ENCODE measurements at regions not wholly inside any gene's neighbourhood (a gene's known extent, or its start where the extent isn't known, plus 50 kb on each side); places are given as distances from the start of the nearest gene placed in this dataset.

DNA sequence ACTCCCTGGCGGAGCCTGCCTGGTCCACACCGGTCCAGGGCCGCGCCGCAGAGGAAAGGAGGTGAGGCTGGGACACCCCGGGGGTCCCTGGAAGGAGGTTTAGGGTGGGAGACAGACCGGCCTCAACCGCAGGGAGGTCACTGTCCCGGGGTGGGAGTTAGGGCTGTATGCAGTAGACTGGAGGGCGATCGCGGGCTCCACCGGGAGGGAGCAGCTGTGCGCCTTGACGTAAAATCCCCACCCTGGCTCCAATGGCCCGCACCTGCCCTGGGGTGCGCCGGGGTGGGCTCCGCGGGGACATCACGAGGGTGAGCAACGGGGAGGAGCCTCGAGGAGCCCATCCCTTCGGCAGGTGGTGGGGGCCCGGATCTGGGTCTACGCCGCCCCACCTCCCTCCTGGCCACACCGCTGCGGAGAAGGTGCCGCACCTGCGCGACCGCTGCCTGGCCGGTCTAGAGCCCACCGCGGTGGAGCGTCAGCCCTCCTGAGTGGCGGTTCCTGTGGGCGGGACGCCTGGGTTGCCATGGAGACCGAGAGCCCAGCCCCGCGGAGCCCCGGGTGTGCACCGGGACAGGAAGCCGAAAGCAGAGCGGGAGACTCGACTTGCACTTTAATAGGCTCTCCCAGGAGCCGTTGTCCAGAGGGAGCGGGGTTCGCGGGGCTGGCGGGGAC is 105.1 kb downstream of the ADRA2C start:
- Histone ChIP-seq H3K79me2 (ENCODE audit: control insufficient read depth, insufficient read depth, low read length, poor library complexity) (no peaks in the 10 kb centered on the region), H4K91ac (ENCODE audit: low read depth, low read length) (no peak overlapping the region), H3K9me3 (ENCODE audit: insufficient read depth, low read depth, low read length) (peaks cover 1% of the 10 kb centered on the region), H3K4ac (ENCODE audit: low read depth, low read length) (no peak overlapping the region), H3K27ac (ENCODE audit: low read depth, low read length) (no peak overlapping the region), H2AFZ (ENCODE audit: insufficient read depth, low read length, poor library complexity) (no peak overlapping the region), H3K23ac (ENCODE audit: low read length) (no peak overlapping the region), H3K14ac (ENCODE audit: low read length) (no peak overlapping the region), H3K79me1 (ENCODE audit: low read length) (no peaks in the 10 kb centered on the region), H2BK12ac (ENCODE audit: low read length) (no peak overlapping the region), H4K12ac (ENCODE audit: low read depth, low read length) (no peak overlapping the region), H3K27me3 (ENCODE audit: insufficient read depth, low read length) (peaks cover 23% of the 10 kb centered on the region), H2BK120ac (ENCODE audit: insufficient read depth, low read length, poor library complexity) (no peak overlapping the region), H3K18ac (ENCODE audit: low read length) (no peak overlapping the region), H3K9ac (ENCODE audit: low read length) (no peak overlapping the region), H3K4me2 (ENCODE audit: low read length) (peak overlapping the region; percentile 44), H3K36me3 (ENCODE audit: control insufficient read depth in 1 of 2, insufficient read depth in 2 of 2, low read length in 2 of 2) (no peaks in the 10 kb centered on the region), H3K4me3 (ENCODE audit: low read depth, low read length) (no peak overlapping the region), H3K4me1 (ENCODE audit: control insufficient read depth in 1 of 2, insufficient read depth in 2 of 2, low read length in 2 of 2) (peaks cover 0 to 3% of the 10 kb centered on the region in 2 experiments), H2BK5ac (ENCODE audit: low read depth, low read length, poor library complexity) (no peak overlapping the region), H2AK5ac (ENCODE audit: low read length) (no peak overlapping the region), H4K8ac (ENCODE audit: low read depth, low read length) (no peak overlapping the region)
- WGBS (ENCODE audit: extremely low coverage, insufficient coverage, insufficient read length) = no CpG with 5 or more reads among the region's 53 CpGs
- DNase-seq = no peak

DNA sequence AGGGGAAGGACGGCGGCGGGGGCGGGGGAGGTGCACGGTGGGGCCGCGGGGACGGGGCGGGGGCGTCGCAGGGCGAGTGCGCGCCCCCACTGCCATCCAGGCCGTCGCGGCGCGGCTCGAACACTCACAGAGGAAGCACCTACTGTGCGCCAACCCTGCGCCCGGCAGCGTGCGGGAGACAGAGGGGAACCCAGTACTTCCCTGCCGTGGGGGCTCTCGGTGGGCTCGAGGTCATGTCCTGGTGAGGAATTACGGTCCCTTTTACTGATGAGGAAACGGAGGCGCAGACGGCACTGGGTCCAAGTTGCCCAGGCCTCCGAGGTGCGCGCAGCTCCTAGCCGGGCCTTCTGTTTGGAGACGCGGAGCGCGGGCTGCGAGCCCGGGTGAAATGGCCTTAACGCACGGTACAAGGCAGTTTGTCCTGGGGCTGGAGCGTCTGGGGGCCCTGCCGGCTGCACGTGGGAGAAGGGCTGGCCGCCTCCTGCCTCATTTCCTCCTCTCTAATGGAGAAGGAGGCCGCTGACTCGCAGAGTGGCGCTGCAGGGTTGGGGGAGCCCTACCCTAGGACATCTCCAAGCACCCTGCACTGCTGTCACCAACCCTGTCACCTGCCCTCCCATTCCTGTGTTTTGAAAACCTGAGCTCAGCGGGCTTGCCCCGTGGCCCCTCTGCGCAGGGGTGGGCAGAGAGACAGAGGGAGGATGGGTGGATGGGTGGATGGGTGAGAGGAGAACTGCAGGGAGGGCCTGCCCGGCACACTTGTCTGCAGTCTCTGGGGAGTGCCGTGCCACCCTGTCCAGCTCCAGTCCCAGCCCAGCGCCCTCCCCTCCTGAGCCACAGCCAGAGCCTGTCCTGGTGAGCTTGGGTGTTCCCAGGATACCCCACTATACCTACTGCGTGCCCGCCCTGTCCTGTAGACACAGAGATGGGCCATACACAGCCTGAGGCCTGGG is 106.0 kb downstream of the ADRA2C start:
- no peaks in the 10 kb centered on the region for H3K79me1 ChIP-seq (ENCODE audit: low read length)
- no peak overlapping the region for H2AK5ac ChIP-seq (ENCODE audit: low read length)
- H4K8ac ChIP-seq (ENCODE audit: low read depth, low read length) = no peak overlapping the region
- no peak overlapping the region for H2BK5ac ChIP-seq (ENCODE audit: low read depth, low read length, poor library complexity)
- no peak overlapping the region for H3K4me2 ChIP-seq (ENCODE audit: low read length)
- H3K79me2 ChIP-seq (ENCODE audit: control insufficient read depth, insufficient read depth, low read length, poor library complexity) = no peaks in the 10 kb centered on the region
- no peaks in the 10 kb centered on the region for H3K36me3 ChIP-seq (ENCODE audit: control insufficient read depth in 1 of 2, insufficient read depth in 2 of 2, low read length in 2 of 2)
- peaks cover 1% of the 10 kb centered on the region for H3K9me3 ChIP-seq (ENCODE audit: insufficient read depth, low read depth, low read length)
- H4K12ac ChIP-seq (ENCODE audit: low read depth, low read length) = no peak overlapping the region
- no peak overlapping the region for H3K14ac ChIP-seq (ENCODE audit: low read length)
- H3K27ac ChIP-seq (ENCODE audit: low read depth, low read length) = no peak overlapping the region
- H3K23ac ChIP-seq (ENCODE audit: low read length) = no peak overlapping the region
- no peak overlapping the region for H2BK120ac ChIP-seq (ENCODE audit: insufficient read depth, low read length, poor library complexity)
- H2AFZ ChIP-seq (ENCODE audit: insufficient read depth, low read length, poor library complexity) = no peak overlapping the region
- H3K4me1 ChIP-seq (ENCODE audit: control insufficient read depth in 1 of 2, insufficient read depth in 2 of 2, low read length in 2 of 2) = peaks cover 0 to 3% of the 10 kb centered on the region in 2 experiments
- no peak overlapping the region for H3K9ac ChIP-seq (ENCODE audit: low read length)
- no peak overlapping the region for H4K91ac ChIP-seq (ENCODE audit: low read depth, low read length)
- H3K27me3 ChIP-seq (ENCODE audit: insufficient read depth, low read length) = peaks cover 23% of the 10 kb centered on the region
- H3K4ac ChIP-seq (ENCODE audit: low read depth, low read length) = no peak overlapping the region
- no peak overlapping the region for H3K4me3 ChIP-seq (ENCODE audit: low read depth, low read length)
- no peak for DNase-seq
- H2BK12ac ChIP-seq (ENCODE audit: low read length) = no peak overlapping the region
- H3K18ac ChIP-seq (ENCODE audit: low read length) = no peak overlapping the region
- WGBS (ENCODE audit: extremely low coverage, insufficient coverage, insufficient read length) = no CpG with 5 or more reads among the region's 59 CpGs

- Histone ChIP-seq H2AFZ (ENCODE audit: insufficient read depth, low read length, poor library complexity) (no peak overlapping the region), H2BK12ac (ENCODE audit: low read length) (no peak overlapping the region), H3K23ac (ENCODE audit: low read length) (no peak overlapping the region), H4K12ac (ENCODE audit: low read depth, low read length) (no peak overlapping the region), H3K4me2 (ENCODE audit: low read length) (no peak overlapping the region), H3K9ac (ENCODE audit: low read length) (no peak overlapping the region), H3K9me3 (ENCODE audit: insufficient read depth, low read depth, low read length) (peaks cover 1% of the 10 kb centered on the region), H3K14ac (ENCODE audit: low read length) (no peak overlapping the region), H3K4me3 (ENCODE audit: low read depth, low read length) (no peak overlapping the region), H3K36me3 (ENCODE audit: control insufficient read depth in 1 of 2, insufficient read depth in 2 of 2, low read length in 2 of 2) (no peaks in the 10 kb centered on the region), H4K8ac (ENCODE audit: low read depth, low read length) (no peak overlapping the region), H3K79me1 (ENCODE audit: low read length) (no peaks in the 10 kb centered on the region), H3K4ac (ENCODE audit: low read depth, low read length) (no peak overlapping the region), H4K91ac (ENCODE audit: low read depth, low read length) (no peak overlapping the region), H2AK5ac (ENCODE audit: low read length) (no peak overlapping the region), H3K79me2 (ENCODE audit: control insufficient read depth, insufficient read depth, low read length, poor library complexity) (no peaks in the 10 kb centered on the region), H3K27ac (ENCODE audit: low read depth, low read length) (no peak overlapping the region), H3K27me3 (ENCODE audit: insufficient read depth, low read length) (peaks cover 23% of the 10 kb centered on the region), H2BK120ac (ENCODE audit: insufficient read depth, low read length, poor library complexity) (no peak overlapping the region), H2BK5ac (ENCODE audit: low read depth, low read length, poor library complexity) (no peak overlapping the region), H3K18ac (ENCODE audit: low read length) (no peak overlapping the region), H3K4me1 (ENCODE audit: control insufficient read depth in 1 of 2, insufficient read depth in 2 of 2, low read length in 2 of 2) (peaks cover 0 to 3% of the 10 kb centered on the region in 2 experiments)
- WGBS (ENCODE audit: extremely low coverage, insufficient coverage, insufficient read length) = no CpG with 5 or more reads among the region's 17 CpGs
- no peak for DNase-seq
Observed at GRCh38 chr4:3872834-3873313, 106.7 kb downstream of the ADRA2C start.

DNA sequence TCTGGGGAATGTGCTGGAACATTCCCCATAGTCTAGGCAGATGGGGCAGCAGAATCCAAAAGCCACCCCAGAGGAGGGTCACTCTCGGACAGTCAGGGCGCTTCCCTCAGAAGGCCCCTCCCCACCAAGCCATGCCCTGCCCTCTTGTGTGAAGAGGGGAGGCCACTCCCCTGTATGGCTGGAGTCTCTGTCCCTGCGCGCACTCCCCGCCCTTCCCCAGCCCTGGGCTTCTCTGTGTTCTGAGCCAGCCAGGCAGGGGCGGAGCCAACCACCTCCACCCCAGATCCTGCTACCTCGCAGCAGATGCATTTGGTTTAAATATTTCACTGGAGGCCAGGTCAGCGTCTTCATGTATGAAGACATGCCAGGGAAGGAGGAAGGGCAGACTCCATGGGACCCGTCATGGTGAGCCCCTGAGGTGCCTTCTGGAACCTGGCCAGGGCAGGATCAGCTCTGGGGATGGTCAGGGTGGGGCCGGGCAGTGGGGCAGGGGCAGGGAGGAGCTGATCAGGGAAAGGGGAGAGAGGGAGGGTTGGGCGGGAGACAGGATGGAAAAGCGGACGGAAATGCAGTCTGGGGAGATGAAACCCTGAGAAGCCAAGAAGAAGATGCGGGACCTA is 107.3 kb downstream of the ADRA2C start:
- no peak overlapping the region for H3K9ac ChIP-seq (ENCODE audit: low read length)
- no peak for DNase-seq
- no peaks in the 10 kb centered on the region for H3K79me1 ChIP-seq (ENCODE audit: low read length)
- peaks cover 0 to 3% of the 10 kb centered on the region in 2 experiments for H3K4me1 ChIP-seq (ENCODE audit: control insufficient read depth in 1 of 2, insufficient read depth in 2 of 2, low read length in 2 of 2)
- H3K18ac ChIP-seq (ENCODE audit: low read length) = no peak overlapping the region
- no peak overlapping the region for H4K8ac ChIP-seq (ENCODE audit: low read depth, low read length)
- H3K27me3 ChIP-seq (ENCODE audit: insufficient read depth, low read length) = peaks cover 23% of the 10 kb centered on the region
- no peak overlapping the region for H3K4ac ChIP-seq (ENCODE audit: low read depth, low read length)
- no peaks in the 10 kb centered on the region for H3K9me3 ChIP-seq (ENCODE audit: insufficient read depth, low read depth, low read length)
- H3K4me2 ChIP-seq (ENCODE audit: low read length) = no peak overlapping the region
- H4K12ac ChIP-seq (ENCODE audit: low read depth, low read length) = no peak overlapping the region
- no peaks in the 10 kb centered on the region for H3K79me2 ChIP-seq (ENCODE audit: control insufficient read depth, insufficient read depth, low read length, poor library complexity)
- no peaks in the 10 kb centered on the region for H3K36me3 ChIP-seq (ENCODE audit: control insufficient read depth in 1 of 2, insufficient read depth in 2 of 2, low read length in 2 of 2)
- no peak overlapping the region for H2BK5ac ChIP-seq (ENCODE audit: low read depth, low read length, poor library complexity)
- H3K27ac ChIP-seq (ENCODE audit: low read depth, low read length) = no peak overlapping the region
- H3K23ac ChIP-seq (ENCODE audit: low read length) = no peak overlapping the region
- WGBS (ENCODE audit: extremely low coverage, insufficient coverage, insufficient read length) = no CpG with 5 or more reads among the region's 14 CpGs
- H2AFZ ChIP-seq (ENCODE audit: insufficient read depth, low read length, poor library complexity) = no peak overlapping the region
- H2AK5ac ChIP-seq (ENCODE audit: low read length) = no peak overlapping the region
- no peak overlapping the region for H3K14ac ChIP-seq (ENCODE audit: low read length)
- H2BK120ac ChIP-seq (ENCODE audit: insufficient read depth, low read length, poor library complexity) = no peak overlapping the region
- no peak overlapping the region for H2BK12ac ChIP-seq (ENCODE audit: low read length)
- H4K91ac ChIP-seq (ENCODE audit: low read depth, low read length) = no peak overlapping the region
- no peak overlapping the region for H3K4me3 ChIP-seq (ENCODE audit: low read depth, low read length)

Data from trophoblast cell (in vitro differentiated cells and primary cell).